HFFc6 (cell line): ENCODE measurements at regions not wholly inside any gene's neighbourhood (a gene's known extent, or its start where the extent isn't known, plus 50 kb on each side); places are given as distances from the start of the nearest gene placed in this dataset.

ENCODE experiments used
- DNase-seq: peaks from one replicate; pipeline ENCODE4 v3.0.0-alpha.2; 2018
- H3K27ac Mint-ChIP-seq: 2 replicates; pipeline ENCODE4 v1.8.0; 2020; ENCODE audit warnings: mild to moderate bottlenecking, mixed read lengths
- H3K27me3 Mint-ChIP-seq: 2 replicates; pipeline ENCODE4 v1.8.0; 2021; ENCODE audit warnings: mild to moderate bottlenecking, moderate library complexity, mixed read lengths; ENCODE audit not compliant: insufficient read depth
- H3K36me3 Mint-ChIP-seq: 2 replicates; pipeline ENCODE4 v1.8.0; 2021; ENCODE audit warnings: low read depth, mixed read lengths
- H3K4me1 Mint-ChIP-seq: 2 replicates; pipeline ENCODE4 v1.8.0; 2020; ENCODE audit warnings: low read depth, mixed read lengths
- H3K4me3 Mint-ChIP-seq: 2 replicates; pipeline ENCODE4 v1.8.0; 2020; ENCODE audit warnings: mild to moderate bottlenecking, moderate library complexity, mixed read lengths
- H3K9me3 Mint-ChIP-seq: 2 replicates; pipeline ENCODE4 v1.8.0; 2020; ENCODE audit warnings: mild to moderate bottlenecking, mixed read lengths
- CTCF ChIP-seq: fragments of 200-600 bp; sonication (generic); IDR thresholded peaks from 2 replicates; pipeline ENCODE4 v1.5.0; 2021; ENCODE audit warnings: antibody characterized with exemption, mild to moderate bottlenecking

GRCh38 chr21:36605426-36605825 is 93.5 kb upstream of the SIM2 start:
- Mint-ChIP-seq H3K4me1 (no peaks in the 10 kb centered on the region), H3K36me3 (no peaks in the 10 kb centered on the region), H3K9me3 (no peaks in the 10 kb centered on the region), H3K4me3 (no peak overlapping the region), H3K27me3 (peaks cover 68% of the 10 kb centered on the region), H3K27ac (no peak overlapping the region)
- no peak for TF ChIP-seq CTCF
- no peak for DNase-seq

- peaks cover 60% of the 10 kb centered on the region for H3K27me3 Mint-ChIP-seq
- H3K27ac Mint-ChIP-seq = no peak overlapping the region
- H3K36me3 Mint-ChIP-seq = no peaks in the 10 kb centered on the region
- no peaks in the 10 kb centered on the region for H3K9me3 Mint-ChIP-seq
- no peak; the same call in 1 of the 2 replicates for TF ChIP-seq CTCF
- H3K4me3 Mint-ChIP-seq = no peak overlapping the region
- H3K4me1 Mint-ChIP-seq = no peaks in the 10 kb centered on the region
- no peak for DNase-seq
These were observed 92.5 kb upstream of the SIM2 start for GRCh38 chr21:36606287-36606982.

DNA sequence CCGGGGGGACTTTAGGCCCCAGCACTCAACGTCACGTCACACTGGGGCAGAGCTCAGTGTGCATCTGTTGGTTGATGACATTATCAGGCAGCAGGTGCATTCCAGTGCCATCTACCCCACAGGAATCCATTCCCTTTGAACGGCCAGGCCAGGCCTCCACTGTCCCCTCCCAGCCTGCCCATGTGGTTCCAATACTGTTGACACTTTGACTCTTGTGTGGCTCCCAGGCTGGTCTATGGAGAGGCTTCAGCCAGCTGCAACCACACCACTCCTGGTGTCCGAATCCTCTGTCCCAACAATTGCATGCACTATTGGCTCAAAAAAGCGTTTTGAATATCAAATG is 92.0 kb upstream of the SIM2 start:
- no peak for DNase-seq
- Mint-ChIP-seq H3K27me3 (peaks cover 63% of the 10 kb centered on the region), H3K36me3 (no peaks in the 10 kb centered on the region), H3K4me3 (no peak overlapping the region), H3K9me3 (no peaks in the 10 kb centered on the region), H3K27ac (no peak overlapping the region), H3K4me1 (no peaks in the 10 kb centered on the region)
- TF ChIP-seq CTCF = no peak

DNA sequence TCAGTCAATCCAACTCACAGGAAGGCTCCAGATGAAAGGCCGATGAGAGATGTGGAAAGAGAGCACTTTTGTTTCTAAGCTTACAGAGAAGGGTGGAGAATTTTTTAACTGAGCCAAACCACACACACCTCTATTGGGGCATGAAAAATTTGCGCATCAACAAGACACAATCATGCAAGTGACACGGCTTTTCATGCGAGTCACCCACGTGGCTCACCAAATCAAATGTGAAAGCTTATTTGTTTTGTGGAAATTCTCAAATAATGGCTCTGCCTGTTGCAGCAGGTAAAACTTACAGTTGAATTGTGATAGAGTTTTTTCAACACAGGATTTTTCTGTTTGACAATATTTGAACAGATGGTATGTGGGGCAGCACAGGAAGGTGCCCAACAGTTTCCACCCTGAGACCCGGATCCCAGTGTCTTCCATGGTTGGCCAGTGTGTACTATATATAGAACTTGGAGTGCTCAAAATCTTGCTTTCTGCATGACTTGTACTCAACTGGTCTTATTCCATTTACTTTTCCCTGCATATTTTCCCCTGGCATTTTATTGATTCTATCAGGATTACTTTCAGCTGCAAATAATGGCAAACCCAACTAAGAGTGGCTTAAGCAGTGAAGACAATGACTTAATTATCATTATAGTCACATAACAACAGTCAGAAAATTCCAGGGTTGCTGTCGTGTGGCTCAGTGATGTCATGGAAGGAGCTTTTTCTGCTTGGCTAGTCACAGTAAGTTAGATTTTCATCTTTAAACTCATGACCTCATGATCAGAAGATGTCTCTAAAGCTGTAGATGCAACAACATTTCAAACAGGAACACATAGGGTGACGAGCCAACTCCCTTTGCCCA is 90.6 kb upstream of the SIM2 start:
- Mint-ChIP-seq H3K27ac (no peak overlapping the region), H3K9me3 (no peaks in the 10 kb centered on the region), H3K4me3 (no peak overlapping the region), H3K36me3 (no peaks in the 10 kb centered on the region; the same call in 1 of the 2 replicates), H3K4me1 (no peaks in the 10 kb centered on the region; the same call in 1 of the 2 replicates), H3K27me3 (peaks cover 57% of the 10 kb centered on the region)
- no peak for DNase-seq
- TF ChIP-seq CTCF = no peak

DNA sequence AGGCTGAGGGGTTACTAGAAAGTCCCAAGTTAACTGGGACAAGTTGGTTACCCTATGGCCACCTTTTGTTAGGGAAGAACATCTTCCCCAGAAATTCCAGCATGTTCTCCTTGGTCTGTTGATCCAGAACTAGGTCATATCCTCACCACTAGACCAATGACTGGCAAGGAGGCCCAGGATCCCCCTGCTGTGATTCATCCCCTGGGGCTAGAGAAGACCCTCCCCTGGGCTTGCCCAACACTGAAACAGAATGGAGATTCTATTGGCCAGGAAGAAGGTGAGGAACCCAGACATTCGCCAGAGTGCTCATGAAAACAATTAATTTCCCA is 90.1 kb upstream of the SIM2 start:
- H3K36me3 Mint-ChIP-seq = no peaks in the 10 kb centered on the region; the same call in 1 of the 2 replicates
- peaks cover 60% of the 10 kb centered on the region for H3K27me3 Mint-ChIP-seq
- DNase-seq = no peak
- H3K27ac Mint-ChIP-seq = no peak overlapping the region
- no peak for TF ChIP-seq CTCF
- no peak overlapping the region for H3K4me3 Mint-ChIP-seq
- H3K4me1 Mint-ChIP-seq = no peaks in the 10 kb centered on the region; the same call in 1 of the 2 replicates
- no peaks in the 10 kb centered on the region for H3K9me3 Mint-ChIP-seq
